ENCODE measurements at regions not wholly inside any gene's neighbourhood (a gene's known extent, or its start where the extent isn't known, plus 50 kb on each side); places are given as distances from the start of the nearest gene placed in this dataset.
"Not testable (repeated sequence)": the region's sequence is repeated elsewhere in the genome, so short reads cannot be mapped to it uniquely, and the experiment has no call there.

DNA sequence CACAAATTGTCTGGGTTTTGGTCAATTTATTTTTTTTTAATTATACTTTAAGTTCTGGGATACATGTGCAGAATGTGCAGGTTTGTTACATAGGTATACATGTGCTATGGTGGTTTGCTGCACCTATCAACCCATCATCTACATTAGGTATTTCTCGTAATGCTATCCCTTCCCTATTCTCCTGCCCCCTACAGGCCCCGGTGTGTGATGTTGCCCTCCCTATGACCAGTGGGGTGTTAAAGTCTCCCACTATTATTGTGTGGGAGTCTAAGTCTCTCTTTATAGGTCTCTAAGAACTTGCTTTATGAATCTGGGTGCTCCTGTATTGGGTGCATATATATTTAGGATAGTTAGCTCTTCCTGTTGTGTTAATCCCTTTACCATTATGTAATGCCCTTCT is 104.4 kb downstream of the HNMT start:
- TF ChIP-seq, protein P1, sequence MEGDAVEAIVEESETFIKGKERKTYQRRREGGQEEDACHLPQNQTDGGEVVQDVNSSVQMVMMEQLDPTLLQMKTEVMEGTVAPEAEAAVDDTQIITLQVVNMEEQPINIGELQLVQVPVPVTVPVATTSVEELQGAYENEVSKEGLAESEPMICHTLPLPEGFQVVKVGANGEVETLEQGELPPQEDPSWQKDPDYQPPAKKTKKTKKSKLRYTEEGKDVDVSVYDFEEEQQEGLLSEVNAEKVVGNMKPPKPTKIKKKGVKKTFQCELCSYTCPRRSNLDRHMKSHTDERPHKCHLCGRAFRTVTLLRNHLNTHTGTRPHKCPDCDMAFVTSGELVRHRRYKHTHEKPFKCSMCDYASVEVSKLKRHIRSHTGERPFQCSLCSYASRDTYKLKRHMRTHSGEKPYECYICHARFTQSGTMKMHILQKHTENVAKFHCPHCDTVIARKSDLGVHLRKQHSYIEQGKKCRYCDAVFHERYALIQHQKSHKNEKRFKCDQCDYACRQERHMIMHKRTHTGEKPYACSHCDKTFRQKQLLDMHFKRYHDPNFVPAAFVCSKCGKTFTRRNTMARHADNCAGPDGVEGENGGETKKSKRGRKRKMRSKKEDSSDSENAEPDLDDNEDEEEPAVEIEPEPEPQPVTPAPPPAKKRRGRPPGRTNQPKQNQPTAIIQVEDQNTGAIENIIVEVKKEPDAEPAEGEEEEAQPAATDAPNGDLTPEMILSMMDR (conservative IDR thresholded peaks at IDR 0.05): not testable (repeated sequence)
- not testable (repeated sequence) for TF ChIP-seq EZH2 (IDR thresholded peaks at IDR 0.05; ENCODE audit: low read depth)
